IMR-90 (cell line): ENCODE measurements at regions not wholly inside any gene's neighbourhood (a gene's known extent, or its start where the extent isn't known, plus 50 kb on each side); places are given as distances from the start of the nearest gene placed in this dataset.

Experiments used
- ATAC-seq: fragments of 200-7000 bp; cut with Tn5 transposase; 2 replicates; pipeline ENCODE4 v1.9.1; 2020; ENCODE audit warnings: low read depth, mild to moderate bottlenecking, moderate library complexity
- BruUV-seq: library from RNA; stranded (reverse); fragments of 400-500 nt; replicated peaks from 2 replicates; lab custom pipeline; 2021; lab: Mats Ljungman, UMichigan
- CTCF ChIA-PET: fragments of 300-600 bp; formaldehyde crosslinking; extraction: SDS; loops from one replicate; lab custom pipeline; 2021; ENCODE audit warnings: antibody characterized with exemption; lab: Yijun Ruan, JAX
- POLR2A ChIA-PET: fragments of 300-600 bp; sonication (Branson Sonifier 250); formaldehyde crosslinking; loops from one replicate; lab custom pipeline; 2022; ENCODE audit warnings: antibody characterized with exemption; ENCODE audit not compliant: unreplicated experiment; lab: Charles Lee
- DNase-seq: peaks from one replicate; pipeline ENCODE4 v3.0.0; 2013
- H2AFZ ChIP-seq: replicated peaks from 2 replicates; pipeline ENCODE3; 2013; ENCODE audit warnings: low read length, mild to moderate bottlenecking; ENCODE audit not compliant: poor library complexity
- H2AK5ac ChIP-seq: 2 replicates; pipeline ENCODE4 v1.6.1; 2013; ENCODE audit warnings: low read depth, low read length, inconsistent platforms
- H2AK9ac ChIP-seq: replicated peaks from 2 replicates; pipeline ENCODE3; 2013; ENCODE audit warnings: mild to moderate bottlenecking, low read depth, low read length, moderate library complexity; ENCODE audit not compliant: poor library complexity
- H2BK120ac ChIP-seq: 2 replicates; pipeline ENCODE4 v1.6.1; 2013; ENCODE audit warnings: low read depth, low read length, inconsistent platforms
- H2BK15ac ChIP-seq: 3 replicates; pipeline ENCODE4 v1.6.1; 2013; ENCODE audit warnings: low read depth, low read length, inconsistent platforms
- H2BK20ac ChIP-seq: 2 replicates; pipeline ENCODE4 v1.6.1; 2013; ENCODE audit warnings: low read depth, mild to moderate bottlenecking, inconsistent platforms, low read length, moderate library complexity
- H2BK5ac ChIP-seq: 2 replicates; pipeline ENCODE4 v1.6.1; 2013; ENCODE audit warnings: mild to moderate bottlenecking, low read depth, low read length, inconsistent platforms; ENCODE audit not compliant: poor library complexity, severe bottlenecking
- H3K14ac ChIP-seq: replicated peaks from 2 replicates; pipeline ENCODE4 v1.6.1; 2013; ENCODE audit warnings: low read depth, low read length, inconsistent platforms
- H3K18ac ChIP-seq: 2 replicates; pipeline ENCODE4 v1.6.1; 2013; ENCODE audit warnings: low read depth, low read length, control low read depth
- H3K23ac ChIP-seq: 2 replicates; pipeline ENCODE4 v1.6.1; 2013; ENCODE audit warnings: low read depth, low read length, inconsistent platforms
- H3K27ac ChIP-seq: 2 replicates; pipeline ENCODE4 v1.5.1; 2013; ENCODE audit warnings: mild to moderate bottlenecking, control low read depth, low read length; ENCODE audit not compliant: insufficient read depth
- H3K27me3 ChIP-seq: 2 replicates; pipeline ENCODE4 v1.6.1; 2013; ENCODE audit warnings: low read length; ENCODE audit not compliant: control insufficient read depth, insufficient read depth
- H3K36me3 ChIP-seq: 2 replicates; pipeline ENCODE4 v1.6.1; 2013; ENCODE audit warnings: low read length, mixed read lengths; ENCODE audit not compliant: control insufficient read depth, insufficient read depth
- H3K4ac ChIP-seq: 2 replicates; pipeline ENCODE4 v1.6.1; 2013; ENCODE audit warnings: low read depth, low read length, inconsistent platforms
- H3K4me1 ChIP-seq: 2 replicates; pipeline ENCODE4 v1.6.1; 2013; ENCODE audit warnings: low read length, mixed read lengths; ENCODE audit not compliant: control insufficient read depth, insufficient read depth
- H3K4me2 ChIP-seq: 2 replicates; pipeline ENCODE4 v1.6.1; 2013; ENCODE audit warnings: low read depth, mild to moderate bottlenecking, control low read depth, low read length, moderate library complexity
- H3K4me3 ChIP-seq: 2 replicates; pipeline ENCODE4 v1.5.1; 2013; ENCODE audit warnings: low read depth, mild to moderate bottlenecking, control low read depth, low read length, moderate library complexity; ENCODE audit not compliant: insufficient read depth
- H3K56ac ChIP-seq: 2 replicates; pipeline ENCODE4 v1.6.1; 2013; ENCODE audit warnings: low read length, inconsistent platforms; ENCODE audit not compliant: insufficient read depth; ENCODE audit errors: extremely low read depth
- H3K79me1 ChIP-seq, 2 experiments: 2 replicates each; pipeline ENCODE4 v1.6.1; 2013; ENCODE audit warnings: low read length in 2 of 2, inconsistent platforms in 1 of 2, low read depth in 1 of 2
- H3K9ac ChIP-seq: 2 replicates; pipeline ENCODE4 v1.6.1; 2013; ENCODE audit warnings: low read depth, low read length, control low read depth
- H3K9me1 ChIP-seq: 2 replicates; pipeline ENCODE4 v1.6.1; 2013; ENCODE audit warnings: low read length, inconsistent platforms; ENCODE audit not compliant: insufficient read depth
- H3K9me3 ChIP-seq: 2 replicates; pipeline ENCODE4 v1.6.1; 2013; ENCODE audit warnings: low read length; ENCODE audit not compliant: control insufficient read depth, insufficient read depth
- H4K20me1 ChIP-seq: 2 replicates; pipeline ENCODE4 v1.6.1; 2013; ENCODE audit warnings: low read length, inconsistent platforms; ENCODE audit not compliant: insufficient read depth
- H4K5ac ChIP-seq: 2 replicates; pipeline ENCODE4 v1.6.1; 2013; ENCODE audit warnings: mild to moderate bottlenecking, low read depth, low read length, control low read depth
- H4K8ac ChIP-seq, 2 experiments: 2 replicates each; pipeline ENCODE4 v1.6.1; 2013; ENCODE audit warnings: low read depth in 2 of 2, low read length in 2 of 2, control low read depth in 1 of 2, inconsistent platforms in 1 of 2
- H4K91ac ChIP-seq: 2 replicates; pipeline ENCODE4 v1.6.1; 2013; ENCODE audit warnings: low read depth, low read length, inconsistent platforms; ENCODE audit not compliant: insufficient read depth
- CEBPB ChIP-seq: IDR thresholded peaks from 2 replicates; pipeline ENCODE4 v1.6.1; 2012; ENCODE audit warnings: low read depth, low read length, improper control_type of control experiment
- CHD1 ChIP-seq: IDR thresholded peaks from 2 replicates; pipeline ENCODE4 v1.6.1; 2012; ENCODE audit warnings: low read depth, low read length, improper control_type of control experiment
- CTCF ChIP-seq: conservative IDR thresholded peaks from 2 replicates; pipeline ENCODE4 v1.5.1; 2012; ENCODE audit warnings: mild to moderate bottlenecking, low read depth, low read length, improper control_type of control experiment
- FOS ChIP-seq: fragments of 150-350 bp; IDR thresholded peaks from 2 replicates; pipeline ENCODE4 v1.6.1; 2016; ENCODE audit warnings: low read depth, low read length
- MAFK ChIP-seq: IDR thresholded peaks from 2 replicates; pipeline ENCODE4 v1.6.1; 2012; ENCODE audit warnings: low read depth, low read length, improper control_type of control experiment
- MXI1 ChIP-seq: IDR thresholded peaks from 2 replicates; pipeline ENCODE4 v1.6.1; 2012; ENCODE audit warnings: low read depth, mild to moderate bottlenecking, low read length, moderate library complexity, borderline replicate concordance
- POLR2A ChIP-seq: IDR thresholded peaks from 2 replicates; pipeline ENCODE4 v1.6.1; 2012; ENCODE audit warnings: mild to moderate bottlenecking, low read depth, low read length
- RAD21 ChIP-seq: IDR thresholded peaks from 2 replicates; pipeline ENCODE4 v1.6.1; 2012; ENCODE audit warnings: low read length, improper control_type of control experiment
- RCOR1 ChIP-seq: IDR thresholded peaks from 2 replicates; pipeline ENCODE4 v1.6.1; 2012; ENCODE audit warnings: mild to moderate bottlenecking, low read length, improper control_type of control experiment; ENCODE audit not compliant: insufficient replicate concordance
- RFX5 ChIP-seq: IDR thresholded peaks from 2 replicates; pipeline ENCODE4 v1.8.0; 2012; ENCODE audit warnings: low read depth, mild to moderate bottlenecking, low read length, moderate library complexity
- USF2 ChIP-seq: fragments of 150-350 bp; IDR thresholded peaks from 2 replicates; pipeline ENCODE4 v1.6.1; 2017; ENCODE audit warnings: mild to moderate bottlenecking, antibody characterized with exemption, low read length, low read depth
- WGBS, 2 experiments: methylation state at CpG; one replicate each; pipeline versions ENCODE4 v1.1.5 to v1.1.7; 2013; ENCODE audit warnings: missing lambda C conversion rate in 2 of 2; ENCODE audit not compliant: insufficient read length in 1 of 2; ENCODE audit errors: extremely low coverage in 2 of 2; 5-methylcytosine and 5-hydroxymethylcytosine counted together
- dilution Hi-C: fragments of 300-500 bp; cut with HindIII; formaldehyde crosslinking; loops from one replicate; pipeline ENCODE4 v1.14.3; 2018; ENCODE audit warnings: low sequenced_read_pairs; ENCODE audit not compliant: unreplicated experiment
- in situ Hi-C: fragments of 300-500 bp; cut with MboI; formaldehyde crosslinking; loops from 3 replicates; pipeline ENCODE4 v1.14.3; 2019; ENCODE audit warnings: low sequenced_read_pairs, inconsistent platforms, mixed read lengths
- intact Hi-C: fragments of 100-400 bp; cut with micrococcal nuclease; formaldehyde crosslinking; loops from 2 replicates; pipeline ENCODE4 v1.10.0; 2022
- TF ChIP-seq, protein P1 (sequence below): fragments of 150-350 bp; IDR thresholded peaks from 2 replicates; pipeline ENCODE4 v1.6.1; 2016; ENCODE audit warnings: low read depth, mild to moderate bottlenecking, low read length, moderate library complexity, borderline replicate concordance

GRCh38 chr11:134840945-134841344 lies 428.9 kb upstream of the B3GAT1 start:
- Histone ChIP-seq H3K9ac (no peak overlapping the region), H3K4ac (no peak overlapping the region), H3K18ac (no peak overlapping the region), H4K5ac (no peak overlapping the region), H3K4me1 (no peaks in the 10 kb centered on the region), H2AK5ac (no peak overlapping the region), H3K27ac (no peak overlapping the region), H3K36me3 (no peaks in the 10 kb centered on the region), H2BK120ac (no peak overlapping the region), H3K23ac (no peak overlapping the region), H3K14ac (no peak overlapping the region), H3K4me3 (no peak overlapping the region), H2BK20ac (no peak overlapping the region), H4K20me1 (no peaks in the 10 kb centered on the region), H4K91ac (no peak overlapping the region), H4K8ac (no peak overlapping the region), H3K9me3 (peaks cover 43% of the 10 kb centered on the region), H3K27me3 (no peaks in the 10 kb centered on the region), H3K79me1 (no peaks in the 10 kb centered on the region), H2BK15ac (no peak overlapping the region), H3K9me1 (no peaks in the 10 kb centered on the region), H2AFZ (no peak overlapping the region), H2AK9ac (no peak overlapping the region), H3K56ac (no peak overlapping the region), H3K4me2 (no peak overlapping the region), H2BK5ac (no peak overlapping the region)
- ATAC-seq (no peak), DNase-seq (no peak)
- in situ Hi-C loops (no loop called here), intact Hi-C loops (no loop called here), dilution Hi-C loops (no loop called here)
- ChIA-PET CTCF (no interaction called here), POLR2A (no interaction called here)
- WGBS, 2 experiments, result 29% methylated on average over 1 of the region's 7 CpGs; no CpG with 5 or more reads in 1 of the 2 experiments
- no TSS peak for BruUV-seq
- TF ChIP-seq CEBPB, result no peak
- TF ChIP-seq CTCF, result no peak
- TF ChIP-seq RCOR1, result no peak
- no peak for TF ChIP-seq RAD21
- TF ChIP-seq CHD1, result no peak
- TF ChIP-seq FOS, result no peak
- TF ChIP-seq MXI1, result no peak
- TF ChIP-seq USF2, result no peak
- no peak for TF ChIP-seq POLR2A
- no peak for TF ChIP-seq RFX5
- no peak for TF ChIP-seq MAFK
- TF ChIP-seq, protein P1, sequence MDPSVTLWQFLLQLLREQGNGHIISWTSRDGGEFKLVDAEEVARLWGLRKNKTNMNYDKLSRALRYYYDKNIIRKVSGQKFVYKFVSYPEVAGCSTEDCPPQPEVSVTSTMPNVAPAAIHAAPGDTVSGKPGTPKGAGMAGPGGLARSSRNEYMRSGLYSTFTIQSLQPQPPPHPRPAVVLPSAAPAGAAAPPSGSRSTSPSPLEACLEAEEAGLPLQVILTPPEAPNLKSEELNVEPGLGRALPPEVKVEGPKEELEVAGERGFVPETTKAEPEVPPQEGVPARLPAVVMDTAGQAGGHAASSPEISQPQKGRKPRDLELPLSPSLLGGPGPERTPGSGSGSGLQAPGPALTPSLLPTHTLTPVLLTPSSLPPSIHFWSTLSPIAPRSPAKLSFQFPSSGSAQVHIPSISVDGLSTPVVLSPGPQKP, result no peak
